ENCODE measurements at regions not wholly inside any gene's neighbourhood (a gene's known extent, or its start where the extent isn't known, plus 50 kb on each side); places are given as distances from the start of the nearest gene placed in this dataset.

DNA sequence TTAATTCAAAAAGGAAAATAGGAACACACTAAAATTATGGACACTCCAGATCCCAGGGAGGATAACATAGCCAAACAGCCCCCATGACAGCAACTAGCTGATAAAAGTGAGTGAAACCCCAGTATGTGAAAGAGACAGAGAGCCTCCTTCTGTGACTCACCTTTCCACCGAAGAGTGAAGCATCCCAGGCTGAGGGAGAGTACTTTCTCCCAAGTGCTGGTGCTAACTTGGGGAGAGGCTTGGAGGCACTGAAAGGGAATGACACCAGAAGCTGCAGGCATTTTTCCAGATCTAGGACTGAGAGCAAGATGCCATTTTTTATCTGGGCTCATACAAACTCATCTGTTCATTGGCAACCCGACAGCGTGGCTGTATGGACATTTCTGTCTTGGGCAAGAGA, 339.8 kb downstream of the HTR1B start:
- TF ChIP-seq, protein P1, sequence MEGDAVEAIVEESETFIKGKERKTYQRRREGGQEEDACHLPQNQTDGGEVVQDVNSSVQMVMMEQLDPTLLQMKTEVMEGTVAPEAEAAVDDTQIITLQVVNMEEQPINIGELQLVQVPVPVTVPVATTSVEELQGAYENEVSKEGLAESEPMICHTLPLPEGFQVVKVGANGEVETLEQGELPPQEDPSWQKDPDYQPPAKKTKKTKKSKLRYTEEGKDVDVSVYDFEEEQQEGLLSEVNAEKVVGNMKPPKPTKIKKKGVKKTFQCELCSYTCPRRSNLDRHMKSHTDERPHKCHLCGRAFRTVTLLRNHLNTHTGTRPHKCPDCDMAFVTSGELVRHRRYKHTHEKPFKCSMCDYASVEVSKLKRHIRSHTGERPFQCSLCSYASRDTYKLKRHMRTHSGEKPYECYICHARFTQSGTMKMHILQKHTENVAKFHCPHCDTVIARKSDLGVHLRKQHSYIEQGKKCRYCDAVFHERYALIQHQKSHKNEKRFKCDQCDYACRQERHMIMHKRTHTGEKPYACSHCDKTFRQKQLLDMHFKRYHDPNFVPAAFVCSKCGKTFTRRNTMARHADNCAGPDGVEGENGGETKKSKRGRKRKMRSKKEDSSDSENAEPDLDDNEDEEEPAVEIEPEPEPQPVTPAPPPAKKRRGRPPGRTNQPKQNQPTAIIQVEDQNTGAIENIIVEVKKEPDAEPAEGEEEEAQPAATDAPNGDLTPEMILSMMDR (IDR thresholded peaks at IDR 0.05; ENCODE audit: control extremely low read depth, extremely low read depth, low read depth, missing control alignments): no peak
- CTCF ChIA-PET: no interaction called here
- POLR2A ChIA-PET: no interaction called here
- no peak for DNase-seq (ENCODE audit: extremely low spot score)

DNA sequence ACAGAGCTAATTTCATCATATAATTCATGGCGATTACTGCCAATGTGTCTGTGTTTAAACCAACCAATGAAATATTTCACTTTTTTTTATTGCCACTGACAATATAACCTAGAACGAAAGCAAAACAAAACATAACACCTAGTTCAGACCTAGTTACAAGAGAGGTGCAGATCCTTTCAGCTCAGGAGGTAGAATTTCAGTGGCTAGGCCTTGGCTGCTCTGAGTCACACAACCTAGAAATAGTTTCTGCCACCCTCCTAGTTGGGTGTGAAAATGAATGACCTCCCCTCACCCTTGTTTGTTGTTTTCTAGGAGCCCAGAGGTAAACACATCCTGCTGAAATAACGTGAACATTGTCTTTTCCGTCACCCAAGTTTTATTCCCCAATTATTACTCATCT, 356.3 kb downstream of the HTR1B start:
- ChIA-PET CTCF (no interaction called here), POLR2A (no interaction called here)
- TF ChIP-seq, protein P1 (IDR thresholded peaks at IDR 0.05; ENCODE audit: control extremely low read depth, extremely low read depth, low read depth, missing control alignments): no peak
- no peak for DNase-seq (ENCODE audit: extremely low spot score)

DNA sequence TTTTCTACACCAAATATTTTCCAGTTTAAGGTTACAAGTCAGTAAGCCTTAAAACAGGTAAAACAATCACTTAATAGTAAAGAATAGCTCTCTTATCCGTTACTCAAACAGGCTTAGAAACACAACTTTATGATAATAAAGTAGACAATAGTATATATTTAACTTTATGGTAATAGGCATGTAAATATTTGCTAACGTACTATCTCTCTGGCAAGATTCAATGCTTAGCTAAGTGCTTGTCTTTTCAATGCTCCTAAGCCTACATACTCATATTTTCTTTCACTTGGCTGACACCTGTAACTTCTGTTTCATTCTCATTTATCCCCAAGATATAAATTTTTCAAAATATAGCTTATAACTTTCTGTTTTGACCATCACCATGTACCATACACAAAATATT, 358.2 kb downstream of the HTR1B start:
- CTCF ChIA-PET: interaction anchor here (1.3 kb wide), 1 partner anchor 11 kb away, joined by 3 read pairs; no protein-coding TSS in a partner anchor
- POLR2A ChIA-PET: no interaction called here
- no peak for DNase-seq (ENCODE audit: extremely low spot score)
- TF ChIP-seq, protein P1 (IDR thresholded peaks at IDR 0.05; ENCODE audit: control extremely low read depth, extremely low read depth, low read depth, missing control alignments): no peak

DNA sequence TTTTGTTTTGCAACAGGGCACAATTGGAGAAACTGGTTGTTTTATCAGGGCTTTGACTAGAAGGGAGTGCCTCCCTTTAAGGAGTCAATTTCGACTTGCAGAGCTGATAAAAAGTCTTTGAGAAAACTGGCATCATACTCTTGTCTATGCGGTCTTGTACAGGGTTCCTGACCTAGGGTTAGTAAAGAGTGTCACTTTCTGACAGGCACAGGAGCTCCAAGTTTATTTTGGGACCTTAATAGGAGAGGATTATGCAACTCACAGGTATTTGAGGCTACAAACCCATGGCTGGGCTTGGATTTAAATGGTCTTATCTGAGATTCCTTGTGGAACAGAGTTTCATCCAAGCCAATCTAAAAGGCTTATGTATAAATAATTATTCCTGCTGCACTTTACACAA, 365.4 kb downstream of the HTR1B start:
- POLR2A ChIA-PET: no interaction called here
- DNase-seq (ENCODE audit: extremely low spot score): no peak
- TF ChIP-seq, protein P1 (IDR thresholded peaks at IDR 0.05; ENCODE audit: control extremely low read depth, extremely low read depth, low read depth, missing control alignments): no peak
- CTCF ChIA-PET: no interaction called here

DNA sequence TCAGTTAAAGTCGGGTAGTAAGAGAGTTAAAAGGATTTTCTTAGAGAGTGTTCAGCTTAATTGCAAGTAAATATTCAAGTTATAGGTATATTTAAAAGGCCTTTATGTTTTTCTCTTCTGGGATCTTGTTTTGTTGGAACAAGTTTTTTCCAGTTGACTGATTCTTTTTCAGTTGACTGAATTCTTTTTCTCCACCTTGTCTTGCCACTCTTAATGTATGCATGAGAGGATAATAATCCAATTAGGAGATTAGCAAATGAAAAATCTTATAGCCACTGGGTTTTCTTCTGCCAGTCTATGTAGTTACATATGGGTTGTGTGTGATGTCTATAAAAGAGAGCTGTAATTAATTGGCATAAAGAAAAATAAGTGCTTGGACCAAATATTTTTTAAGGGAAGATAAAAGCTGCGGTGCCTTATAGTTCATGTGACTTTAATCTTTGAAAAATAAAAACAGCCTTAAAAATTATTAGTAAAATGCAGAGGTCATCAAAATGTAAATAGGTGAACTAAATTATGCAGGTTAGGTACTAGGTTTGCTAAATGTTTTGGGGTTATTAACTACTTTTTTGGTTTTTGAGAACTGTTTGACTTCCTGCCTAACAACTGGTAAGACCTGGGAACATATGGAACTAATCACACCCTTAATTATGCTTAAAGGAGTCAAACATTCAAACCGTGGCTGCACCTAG, 367.2 kb downstream of the HTR1B start:
- CTCF ChIA-PET: no interaction called here
- POLR2A ChIA-PET: no interaction called here
- DNase-seq (ENCODE audit: extremely low spot score): no peak
- TF ChIP-seq, protein P1 (IDR thresholded peaks at IDR 0.05; ENCODE audit: control extremely low read depth, extremely low read depth, low read depth, missing control alignments): no peak

DNA sequence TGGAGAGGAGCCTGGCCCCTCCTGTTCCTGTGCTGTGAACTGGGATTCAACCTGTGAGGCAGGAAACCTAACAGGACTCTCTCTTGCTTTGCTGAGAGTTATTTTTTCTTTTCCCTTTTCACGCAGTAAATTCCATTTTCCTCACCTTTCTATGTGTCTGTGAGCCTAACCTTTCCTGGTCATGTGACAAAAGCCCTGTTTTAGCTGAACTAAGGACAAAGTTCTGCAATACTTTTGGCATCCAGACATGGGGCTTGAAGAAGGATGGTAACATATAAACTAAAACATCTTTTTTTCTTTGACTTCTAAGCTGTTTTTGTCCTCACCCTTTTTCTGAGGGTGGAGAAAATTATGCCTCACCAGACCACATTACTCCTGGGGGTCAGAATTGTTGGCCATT, 368.5 kb downstream of the HTR1B start:
- TF ChIP-seq, protein P1 (IDR thresholded peaks at IDR 0.05; ENCODE audit: control extremely low read depth, extremely low read depth, low read depth, missing control alignments): no peak
- no peak for DNase-seq (ENCODE audit: extremely low spot score)
- ChIA-PET POLR2A (no interaction called here), CTCF (no interaction called here)
